ENCODE measurements at regions not wholly inside any gene's neighbourhood (a gene's known extent, or its start where the extent isn't known, plus 50 kb on each side); places are given as distances from the start of the nearest gene placed in this dataset.

DNA sequence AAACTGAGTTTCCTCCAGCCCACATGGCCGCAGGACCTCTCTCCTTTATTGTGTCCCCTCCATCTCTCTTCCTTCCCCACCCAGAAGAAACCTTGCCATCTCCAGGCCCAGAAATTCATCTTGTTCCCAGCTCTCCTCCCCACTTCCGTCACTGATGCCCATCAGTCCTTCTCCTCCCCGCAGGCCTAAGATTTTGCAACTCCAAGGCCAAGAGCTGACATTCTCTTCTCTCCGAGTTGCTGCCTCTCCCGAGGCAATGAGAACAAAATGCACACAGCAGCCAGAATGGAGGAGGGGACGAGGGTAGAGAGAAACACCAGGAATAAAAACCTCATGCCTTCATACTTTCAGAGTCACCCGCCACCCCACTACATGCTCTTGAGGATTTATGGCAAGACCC lies 526.5 kb upstream of the PROK2 start:
- Mint-ChIP-seq H3K4me1 (peaks cover 21% of the 10 kb centered on the region), H3K36me3 (no peaks in the 10 kb centered on the region), H3K9me3 (no peaks in the 10 kb centered on the region), H3K4me3 (no peak overlapping the region), H3K27me3 (no peaks in the 10 kb centered on the region), H3K27ac (peak overlapping the region; percentile 4)
- no peak for DNase-seq

- Mint-ChIP-seq H3K36me3 (no peaks in the 10 kb centered on the region), H3K9me3 (no peaks in the 10 kb centered on the region), H3K27ac (peak overlapping the region; percentile 71), H3K27me3 (no peaks in the 10 kb centered on the region), H3K4me1 (peaks cover 21% of the 10 kb centered on the region), H3K4me3 (peak overlapping the region; percentile 8)
- DNase-seq = peak; percentile 12
Measured at GRCh38 chr3:72310419-72311380, 525.8 kb upstream of the PROK2 start.

DNA sequence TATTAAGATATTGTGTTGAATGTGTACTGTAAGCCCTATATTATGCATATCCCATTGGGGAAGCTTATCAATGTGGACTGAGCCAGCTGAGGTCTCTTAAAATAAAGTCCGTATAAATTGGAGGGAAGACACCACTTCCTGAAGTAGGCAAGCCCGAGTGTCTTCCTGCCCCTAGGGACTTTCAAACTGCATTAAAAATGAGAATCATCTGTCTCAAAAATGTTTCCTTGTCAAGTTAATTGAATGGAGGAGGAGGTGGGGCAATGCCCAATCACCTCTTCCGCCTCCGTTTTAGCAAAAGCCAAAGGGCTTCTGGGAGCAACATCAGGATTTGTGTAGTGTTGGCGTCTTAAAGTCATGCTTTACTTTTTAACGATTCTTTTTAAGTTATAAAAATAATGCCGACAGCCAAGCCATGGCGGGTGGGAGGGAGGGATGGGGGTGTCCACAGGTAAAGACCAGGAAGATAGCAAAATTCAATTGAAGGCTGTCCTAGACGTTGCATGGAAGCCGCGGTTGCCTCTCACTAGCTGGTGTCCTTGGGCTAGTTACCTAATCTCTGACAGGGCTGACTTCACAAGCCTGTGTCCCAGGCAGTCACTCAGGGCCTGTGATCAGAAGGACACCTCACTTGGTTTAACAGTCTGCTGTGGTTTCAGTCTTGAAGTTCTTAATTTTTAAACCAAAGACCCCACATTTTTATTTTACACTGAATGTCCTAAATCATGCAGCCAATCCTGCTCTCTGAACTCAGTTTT lies 524.9 kb upstream of the PROK2 start:
- H3K27me3 Mint-ChIP-seq = no peaks in the 10 kb centered on the region
- DNase-seq = no peak
- no peaks in the 10 kb centered on the region for H3K36me3 Mint-ChIP-seq
- H3K4me3 Mint-ChIP-seq = no peak overlapping the region
- H3K9me3 Mint-ChIP-seq = no peaks in the 10 kb centered on the region
- H3K4me1 Mint-ChIP-seq = peaks cover 21% of the 10 kb centered on the region
- peak overlapping the region; percentile 71 for H3K27ac Mint-ChIP-seq

DNA sequence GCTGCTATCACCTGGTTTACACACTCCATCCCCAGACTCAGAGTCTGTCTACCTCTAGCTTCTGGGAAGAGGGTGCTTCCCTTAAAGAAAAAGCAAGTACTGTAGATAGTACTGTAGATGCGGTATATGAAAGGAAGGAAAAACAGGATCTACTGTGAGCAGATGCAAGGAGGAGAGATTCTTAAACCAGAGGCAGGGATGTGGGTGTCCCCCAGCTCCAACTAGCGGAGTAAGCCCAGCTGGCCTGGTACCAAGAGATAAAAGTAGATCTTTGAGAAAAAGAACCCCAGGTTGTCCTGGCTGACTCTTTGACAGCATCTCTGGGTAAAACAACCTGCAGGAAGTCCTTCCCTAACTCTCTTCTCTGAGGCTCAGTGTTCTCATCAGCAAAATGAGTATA lies 523.7 kb upstream of the PROK2 start:
- Mint-ChIP-seq H3K27ac (no peak overlapping the region), H3K4me3 (no peak overlapping the region), H3K4me1 (peaks cover 21% of the 10 kb centered on the region), H3K36me3 (no peaks in the 10 kb centered on the region), H3K9me3 (no peaks in the 10 kb centered on the region), H3K27me3 (no peaks in the 10 kb centered on the region)
- DNase-seq = no peak

DNA sequence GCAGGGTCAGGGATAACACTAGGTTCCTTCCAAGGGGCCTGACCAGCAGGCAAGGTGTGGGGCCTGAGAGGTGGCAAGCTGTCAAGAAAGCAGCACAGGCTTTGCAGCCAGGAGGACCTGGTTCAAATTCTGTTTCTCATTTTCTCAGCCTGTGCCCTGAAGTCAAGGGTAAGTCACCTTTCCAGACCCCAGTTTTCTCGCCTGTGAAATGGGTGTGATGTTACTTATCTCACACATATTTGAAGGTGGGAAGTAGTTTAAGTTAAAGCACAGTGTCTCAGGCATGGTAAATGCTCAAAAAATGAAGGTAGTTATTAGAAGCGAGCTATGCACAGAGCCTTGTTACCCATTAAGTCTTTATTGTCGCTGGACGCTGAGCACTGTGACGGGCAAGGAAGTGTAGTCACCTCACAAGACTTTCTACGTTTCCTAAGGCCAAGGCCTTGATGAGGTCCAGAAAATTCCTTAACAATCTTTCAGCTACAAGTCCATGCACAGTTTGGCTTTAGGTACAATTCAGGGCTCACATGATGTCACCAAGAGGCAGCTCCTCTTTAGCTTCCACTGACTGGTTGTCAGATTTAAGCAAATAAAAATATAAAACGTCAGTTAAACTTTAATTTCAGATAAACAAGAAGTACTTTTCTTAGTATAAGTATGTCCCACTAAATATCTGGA lies 522.6 kb upstream of the PROK2 start:
- Mint-ChIP-seq H3K9me3 (no peaks in the 10 kb centered on the region), H3K36me3 (no peaks in the 10 kb centered on the region), H3K4me1 (peaks cover 21% of the 10 kb centered on the region), H3K27me3 (no peaks in the 10 kb centered on the region), H3K27ac (no peak overlapping the region), H3K4me3 (no peak overlapping the region)
- no peak for DNase-seq

GRCh38 chr3:72306800-72307341 lies 521.9 kb upstream of the PROK2 start:
- Mint-ChIP-seq H3K4me3 (no peak overlapping the region), H3K27ac (peak overlapping the region; percentile 42), H3K4me1 (peaks cover 21% of the 10 kb centered on the region), H3K27me3 (no peaks in the 10 kb centered on the region), H3K9me3 (no peaks in the 10 kb centered on the region), H3K36me3 (no peaks in the 10 kb centered on the region)
- DNase-seq = no peak

DNA sequence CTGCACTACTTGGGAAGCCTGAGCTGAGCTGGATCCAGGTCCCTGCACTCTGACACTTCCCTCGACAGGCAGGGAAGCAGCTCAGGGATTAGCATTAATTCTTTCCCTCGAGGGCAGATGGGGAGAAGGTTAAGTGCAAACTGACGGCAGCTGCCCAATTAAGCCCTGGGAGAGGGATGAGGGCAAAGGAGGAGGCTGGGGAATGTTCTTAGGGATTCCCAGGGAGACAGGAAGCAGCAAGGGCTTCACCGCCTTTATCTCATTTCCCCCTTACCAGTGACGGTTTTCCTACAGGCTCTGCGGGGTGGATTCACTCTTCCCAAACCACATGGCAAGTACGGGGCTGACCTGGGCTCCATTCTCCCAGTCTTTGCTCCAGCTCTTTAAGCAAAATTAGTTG lies 519.0 kb upstream of the PROK2 start:
- no peaks in the 10 kb centered on the region for H3K9me3 Mint-ChIP-seq
- H3K36me3 Mint-ChIP-seq = no peaks in the 10 kb centered on the region
- no peak overlapping the region for H3K4me3 Mint-ChIP-seq
- DNase-seq = no peak
- H3K27ac Mint-ChIP-seq = no peak overlapping the region
- peaks cover 1% of the 10 kb centered on the region for H3K4me1 Mint-ChIP-seq
- H3K27me3 Mint-ChIP-seq = no peaks in the 10 kb centered on the region

DNA sequence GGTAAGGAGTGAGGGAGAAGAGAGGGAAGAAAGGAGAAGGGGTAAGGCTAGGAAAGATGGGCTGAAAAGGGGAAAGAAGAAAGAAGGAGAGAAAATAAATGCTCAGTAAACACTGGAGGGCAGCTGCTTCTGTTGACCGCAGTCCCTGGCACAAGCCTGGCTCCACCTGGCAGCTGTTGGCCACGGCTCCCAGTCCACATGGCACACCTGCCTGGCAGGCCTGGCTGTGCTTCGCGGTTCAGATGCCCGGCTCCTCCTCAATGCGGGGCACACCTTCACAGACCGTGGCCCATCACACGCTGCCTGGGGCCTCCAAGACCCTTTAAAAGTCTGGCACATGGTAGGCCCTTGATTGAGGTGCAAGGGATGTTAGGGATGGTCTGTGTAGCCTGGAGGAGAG lies 516.8 kb upstream of the PROK2 start:
- no peaks in the 10 kb centered on the region for H3K9me3 Mint-ChIP-seq
- H3K4me3 Mint-ChIP-seq = no peak overlapping the region
- no peaks in the 10 kb centered on the region for H3K27me3 Mint-ChIP-seq
- no peaks in the 10 kb centered on the region for H3K36me3 Mint-ChIP-seq
- H3K4me1 Mint-ChIP-seq = no peaks in the 10 kb centered on the region
- DNase-seq = no peak
- no peak overlapping the region for H3K27ac Mint-ChIP-seq

DNA sequence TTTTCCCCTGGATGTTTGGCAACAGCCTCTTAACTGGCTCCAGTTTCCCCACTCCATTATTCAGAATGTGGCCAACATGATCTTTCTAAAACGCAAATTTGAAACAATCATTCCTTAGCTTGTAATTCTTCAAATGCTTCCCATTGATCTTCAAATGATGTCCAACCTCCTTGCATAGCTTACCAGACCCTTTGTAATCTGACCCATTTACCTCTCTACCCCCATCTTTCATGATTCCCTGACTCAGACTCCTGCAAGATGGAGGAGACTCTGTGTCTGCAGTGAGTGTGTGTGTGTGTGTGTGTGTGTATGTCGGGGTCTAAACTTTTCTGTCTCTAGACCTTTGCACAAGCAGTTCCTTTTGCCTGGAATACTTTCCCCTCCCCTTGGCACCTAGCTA lies 515.7 kb upstream of the PROK2 start:
- Mint-ChIP-seq H3K36me3 (no peaks in the 10 kb centered on the region), H3K9me3 (no peaks in the 10 kb centered on the region), H3K4me1 (no peaks in the 10 kb centered on the region), H3K4me3 (no peak overlapping the region), H3K27me3 (no peaks in the 10 kb centered on the region), H3K27ac (no peak overlapping the region)
- no peak for DNase-seq

GRCh38 chr3:72299823-72300222 lies 514.9 kb upstream of the PROK2 start:
- no peaks in the 10 kb centered on the region for H3K27me3 Mint-ChIP-seq
- no peaks in the 10 kb centered on the region for H3K36me3 Mint-ChIP-seq
- H3K4me1 Mint-ChIP-seq = no peaks in the 10 kb centered on the region
- H3K9me3 Mint-ChIP-seq = no peaks in the 10 kb centered on the region
- H3K27ac Mint-ChIP-seq = no peak overlapping the region
- no peak for DNase-seq
- no peak overlapping the region for H3K4me3 Mint-ChIP-seq

DNA sequence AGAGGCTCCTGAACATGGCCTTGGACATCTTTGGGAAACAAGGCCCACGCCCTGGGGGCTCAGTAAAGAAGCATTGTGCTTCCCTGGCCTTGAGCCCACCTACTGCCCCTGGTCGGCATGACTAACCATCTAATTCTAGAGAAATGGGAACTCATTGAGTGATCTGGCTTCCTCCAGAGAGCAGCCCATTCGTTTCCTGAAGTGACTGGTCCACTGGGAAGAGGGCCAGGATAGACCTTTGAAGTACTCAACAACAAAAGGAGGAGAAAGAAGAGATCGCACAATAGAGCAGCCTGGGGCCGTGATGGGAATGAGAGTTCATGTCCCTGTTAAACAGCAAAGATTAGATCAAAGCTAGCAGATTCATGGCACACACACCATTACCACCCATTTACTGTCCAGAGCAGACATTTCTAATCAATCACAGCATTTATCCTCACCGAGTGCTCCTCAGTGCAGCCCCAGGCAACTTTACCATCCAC lies 514.4 kb upstream of the PROK2 start:
- Mint-ChIP-seq H3K36me3 (no peaks in the 10 kb centered on the region), H3K4me1 (no peaks in the 10 kb centered on the region), H3K9me3 (no peaks in the 10 kb centered on the region), H3K27me3 (no peaks in the 10 kb centered on the region), H3K4me3 (no peak overlapping the region), H3K27ac (no peak overlapping the region)
- no peak for DNase-seq

DNA sequence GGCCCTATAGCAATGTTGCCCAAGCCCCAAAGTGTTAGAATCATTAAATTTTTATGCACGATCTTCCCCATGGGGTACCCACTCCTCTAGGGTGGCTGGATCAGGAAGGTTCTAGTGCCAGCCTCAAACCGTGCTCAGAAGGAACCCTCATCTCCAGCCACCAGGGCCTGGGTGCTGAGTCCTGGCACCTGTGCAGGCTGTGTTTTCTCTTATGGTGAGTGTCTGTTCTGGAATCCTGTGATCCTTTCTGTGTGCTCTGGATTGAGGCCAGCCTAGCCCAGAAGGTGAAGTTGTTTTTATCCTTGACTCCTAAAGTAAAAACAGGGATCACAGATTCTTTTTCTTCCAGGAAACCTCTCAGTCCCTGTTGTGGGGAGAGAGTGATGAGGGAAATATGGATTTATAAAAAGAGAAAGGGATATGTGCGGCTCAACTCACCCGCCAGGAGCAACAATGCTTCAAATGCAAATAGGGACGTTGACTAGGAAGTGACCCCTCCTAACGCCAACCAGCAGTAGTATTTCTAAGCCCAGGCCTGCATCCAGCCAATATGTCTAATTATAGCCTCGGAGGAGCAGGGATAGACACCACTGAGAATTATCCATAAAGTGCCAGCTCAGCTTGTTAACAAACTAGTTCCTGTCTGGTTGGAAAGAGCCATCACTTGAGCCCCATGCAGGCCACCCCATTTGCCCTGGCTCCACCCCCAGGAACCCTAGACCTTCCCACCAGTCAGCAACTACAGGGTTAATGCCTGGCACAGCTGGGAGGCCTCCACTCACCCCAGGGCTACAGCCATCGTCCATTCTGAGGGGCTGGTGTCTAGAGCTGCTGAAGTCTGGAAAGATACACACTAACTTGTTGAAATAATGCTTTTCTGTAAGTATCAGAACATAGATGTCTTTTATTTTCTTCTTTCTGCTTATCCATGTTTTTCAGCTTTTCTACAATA lies 513.5 kb upstream of the PROK2 start:
- H3K36me3 Mint-ChIP-seq = no peaks in the 10 kb centered on the region

DNA sequence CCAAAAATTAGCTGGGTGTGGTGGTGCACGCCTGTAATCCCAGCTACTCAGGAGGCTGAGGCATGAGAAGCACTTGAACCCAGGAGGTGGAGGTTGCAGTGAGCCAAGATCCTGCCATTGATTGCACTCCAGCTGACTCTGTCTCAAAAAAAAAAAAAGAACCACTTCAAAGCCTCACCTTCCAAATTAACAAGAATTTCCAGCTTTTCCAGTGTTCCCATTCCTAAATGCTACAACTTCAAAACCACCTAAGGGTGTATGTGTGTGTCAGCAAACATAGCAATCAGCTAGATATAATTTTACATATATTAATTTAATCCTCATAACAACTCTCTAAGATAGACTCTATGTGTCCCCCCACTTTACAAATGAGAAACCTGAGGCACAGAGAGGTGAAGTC lies 512.5 kb upstream of the PROK2 start:
- H3K9me3 Mint-ChIP-seq = no peaks in the 10 kb centered on the region

More for the DNA sequence above, 513.5 kb upstream of the PROK2 start:
- Mint-ChIP-seq H3K27me3 (no peaks in the 10 kb centered on the region), H3K9me3 (no peaks in the 10 kb centered on the region), H3K4me3 (no peak overlapping the region), H3K4me1 (no peaks in the 10 kb centered on the region), H3K27ac (no peak overlapping the region)
- DNase-seq = no peak

DNA sequence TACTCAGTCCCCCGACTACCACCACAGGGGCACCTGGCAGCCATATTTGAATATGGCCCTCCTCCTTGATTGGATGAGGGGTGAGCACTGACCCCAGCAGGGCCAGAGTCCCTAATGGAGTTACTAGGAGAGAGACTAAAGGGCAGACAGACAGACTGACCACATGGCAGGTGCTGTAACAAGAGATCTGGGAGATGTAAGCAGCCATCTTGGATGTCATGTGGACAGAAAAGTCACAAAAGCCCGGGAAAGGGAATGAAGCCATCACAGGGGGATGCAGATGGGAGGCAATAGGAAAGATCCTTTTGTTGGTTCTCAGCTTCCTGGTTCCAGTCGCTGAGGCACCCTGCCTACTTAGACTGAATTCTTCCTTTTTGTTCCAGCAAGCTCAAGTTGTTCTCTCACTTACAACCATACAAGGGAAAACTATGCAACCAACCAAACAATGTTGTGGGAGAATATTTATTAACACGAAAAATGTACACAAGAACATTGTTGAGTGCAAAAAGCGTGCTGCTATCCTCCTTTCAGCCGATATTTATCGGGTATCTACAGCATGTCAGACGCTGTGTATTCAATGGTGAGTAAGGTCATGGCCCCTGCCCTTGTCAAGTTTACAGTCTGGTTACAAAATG lies 511.6 kb upstream of the PROK2 start:
- no peak for DNase-seq
- Mint-ChIP-seq H3K9me3 (no peaks in the 10 kb centered on the region), H3K4me3 (no peak overlapping the region), H3K4me1 (no peaks in the 10 kb centered on the region), H3K27ac (no peak overlapping the region), H3K27me3 (no peaks in the 10 kb centered on the region), H3K36me3 (no peaks in the 10 kb centered on the region)

More for the DNA sequence above, 512.5 kb upstream of the PROK2 start:
- no peak overlapping the region for H3K27ac Mint-ChIP-seq
- H3K27me3 Mint-ChIP-seq = no peaks in the 10 kb centered on the region
- no peaks in the 10 kb centered on the region for H3K4me1 Mint-ChIP-seq
- H3K4me3 Mint-ChIP-seq = no peak overlapping the region
- no peaks in the 10 kb centered on the region for H3K36me3 Mint-ChIP-seq
- no peak for DNase-seq

All from activated naive CD8-positive, alpha-beta T cell treated with anti-CD3 and anti-CD28 coated beads for 36 hours (primary cell).